Renal cortical epithelial cell (primary cell): ENCODE measurements at regions not wholly inside any gene's neighbourhood (a gene's known extent, or its start where the extent isn't known, plus 50 kb on each side); places are given as distances from the start of the nearest gene placed in this dataset.

Source experiments
- DNase-seq: peaks from one replicate; pipeline ENCODE4 v3.0.0-alpha.2; 2011; ENCODE audit warnings: low read depth

- peak; percentile 67 for DNase-seq
Measured at GRCh38 chr2:48107326-48107925, 201.1 kb upstream of the FBXO11 start.

GRCh38 chr2:48108455-48108854, 202.2 kb upstream of the FBXO11 start:
- no peak for DNase-seq

GRCh38 chr2:48109491-48110204, 203.3 kb upstream of the FBXO11 start:
- no peak for DNase-seq

- DNase-seq, result no peak
Measured at GRCh38 chr2:48110492-48110891, 204.0 kb upstream of the FOXN2 start.

GRCh38 chr2:48112911-48113680, 201.4 kb upstream of the FOXN2 start:
- DNase-seq, result peak; percentile 78

GRCh38 chr2:48113767-48114166, 200.7 kb upstream of the FOXN2 start:
- peak; percentile 59 for DNase-seq

- DNase-seq, result peak; percentile 84
Measured at GRCh38 chr2:48114256-48114655, 200.2 kb upstream of the FOXN2 start.

- no peak for DNase-seq
Measured at GRCh38 chr2:48116497-48116896, 198.0 kb upstream of the FOXN2 start.

GRCh38 chr2:48118895-48119294, 195.6 kb upstream of the FOXN2 start:
- DNase-seq, result no peak

- no peak for DNase-seq
Measured at GRCh38 chr2:48120112-48120511, 194.4 kb upstream of the FOXN2 start.

- DNase-seq, result peak; percentile 40
Measured at GRCh38 chr2:48120759-48121242, 193.7 kb upstream of the FOXN2 start.

GRCh38 chr2:48122166-48122565, 192.3 kb upstream of the FOXN2 start:
- DNase-seq, result no peak

GRCh38 chr2:48124592-48124991, 189.9 kb upstream of the FOXN2 start:
- no peak for DNase-seq

GRCh38 chr2:48126162-48126561, 188.3 kb upstream of the FOXN2 start:
- peak; percentile 68 for DNase-seq

- peak; percentile 20 for DNase-seq
Measured at GRCh38 chr2:48127612-48128191, 186.8 kb upstream of the FOXN2 start.

- no peak for DNase-seq
Measured at GRCh38 chr2:48129293-48129950, 185.1 kb upstream of the FOXN2 start.

GRCh38 chr2:48131539-48132270, 182.8 kb upstream of the FOXN2 start:
- DNase-seq, result peak; percentile 71

GRCh38 chr2:48132271-48132625, 182.2 kb upstream of the FOXN2 start:
- no peak for DNase-seq

- DNase-seq, result no peak
Measured at GRCh38 chr2:48134704-48135103, 179.8 kb upstream of the FOXN2 start.

GRCh38 chr2:48135797-48136196, 178.7 kb upstream of the FOXN2 start:
- no peak for DNase-seq

GRCh38 chr2:48137829-48138228, 176.7 kb upstream of the FOXN2 start:
- no peak for DNase-seq
